ENCODE measurements at regions not wholly inside any gene's neighbourhood (a gene's known extent, or its start where the extent isn't known, plus 50 kb on each side); places are given as distances from the start of the nearest gene placed in this dataset.
"Not testable (repeated sequence)": the region's sequence is repeated elsewhere in the genome, so short reads cannot be mapped to it uniquely, and the experiment has no call there.

DNA sequence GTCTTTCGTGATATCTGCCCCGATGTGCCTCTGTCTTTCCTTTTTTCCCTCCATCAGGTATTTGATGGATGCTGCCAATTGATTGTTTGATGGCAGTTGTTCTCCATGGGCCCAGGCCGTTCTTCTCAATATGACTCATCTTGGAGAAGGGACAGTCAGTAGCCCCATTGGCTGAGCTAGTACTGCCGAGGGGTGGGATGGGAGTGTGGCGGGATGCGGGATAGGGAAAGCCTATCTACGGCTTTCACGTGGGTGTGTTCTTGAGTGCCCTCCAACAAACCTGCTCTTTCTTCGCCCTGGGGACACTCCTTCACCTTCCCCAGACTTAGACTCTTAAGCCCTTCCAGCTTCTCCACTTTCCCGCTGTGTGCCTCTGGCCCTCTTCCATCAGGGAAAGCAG is 159.4 kb downstream of the GOLGA8K start:
- not testable (repeated sequence) for H3K4me3 Mint-ChIP-seq (ENCODE audit: unreplicated experiment)

DNA sequence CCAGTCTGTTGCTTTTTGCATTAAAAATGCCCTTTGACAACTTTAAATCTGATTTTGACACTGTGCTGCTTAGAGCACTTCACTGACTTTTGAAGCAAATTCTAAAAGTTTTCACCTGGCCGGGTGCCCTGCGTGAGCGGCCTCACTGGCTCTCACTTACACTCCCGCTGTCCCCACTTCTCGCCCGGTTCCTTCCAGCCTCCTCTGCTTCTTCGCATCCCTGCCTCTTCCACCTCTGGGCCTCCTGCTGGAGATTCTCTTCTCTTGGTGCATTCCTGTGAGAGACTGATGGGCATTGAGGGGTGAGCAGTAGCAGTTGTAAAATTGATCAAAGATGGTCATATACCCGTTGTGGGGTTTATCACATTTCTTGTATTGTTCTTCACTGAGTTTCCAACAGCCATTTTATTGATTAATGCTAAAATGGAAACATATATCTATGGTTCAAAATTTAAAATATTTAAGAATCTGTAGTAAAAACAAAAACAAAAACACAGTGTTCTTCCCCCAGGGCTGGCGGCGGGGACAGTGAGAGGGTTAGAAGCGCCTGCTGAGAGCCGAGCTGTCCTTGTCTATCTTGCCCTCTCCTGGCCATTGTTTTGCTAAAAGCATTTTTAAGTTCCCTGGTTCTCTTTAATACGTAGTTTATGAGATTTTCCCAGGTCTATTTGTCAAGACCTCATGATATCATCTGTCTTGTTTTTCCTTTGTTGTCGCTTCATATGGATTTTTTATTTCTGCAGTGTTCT is 160.1 kb downstream of the GOLGA8K start:
- CTCF ChIA-PET; H3K36me3 Mint-ChIP-seq (ENCODE audit: insufficient read depth, unreplicated experiment); H3K27me3 Mint-ChIP-seq (ENCODE audit: insufficient read depth, unreplicated experiment); H3K9me3 ChIP-seq; intact Hi-C loops (cut with micrococcal nuclease; ENCODE audit: unreplicated experiment); H3K27ac Mint-ChIP-seq (ENCODE audit: unreplicated experiment); H3K4me3 Mint-ChIP-seq (ENCODE audit: unreplicated experiment); H3K9me3 Mint-ChIP-seq (ENCODE audit: unreplicated experiment); POLR2A ChIA-PET; H3K4me1 Mint-ChIP-seq (ENCODE audit: low read depth, unreplicated experiment); H3K36me3 ChIP-seq (ENCODE audit: control insufficient read depth, insufficient read depth, low read length); DNase-seq; H3K4me3 ChIP-seq (ENCODE audit: low read depth, low read length); BruUV-seq (replicated peaks); H3K27me3 ChIP-seq (replicated peaks; ENCODE audit: control insufficient read depth, insufficient read depth, low read length); H3K4me1 ChIP-seq: not testable (repeated sequence)

More for the DNA sequence above, 159.4 kb downstream of the GOLGA8K start:
- H3K4me1 ChIP-seq; POLR2A ChIA-PET; H3K36me3 ChIP-seq (ENCODE audit: control insufficient read depth, insufficient read depth, low read length); DNase-seq; H3K4me3 ChIP-seq (ENCODE audit: low read depth, low read length); H3K27me3 ChIP-seq (replicated peaks; ENCODE audit: control insufficient read depth, insufficient read depth, low read length); H3K36me3 Mint-ChIP-seq (ENCODE audit: insufficient read depth, unreplicated experiment); H3K27ac Mint-ChIP-seq (ENCODE audit: unreplicated experiment); H3K27me3 Mint-ChIP-seq (ENCODE audit: insufficient read depth, unreplicated experiment); H3K9me3 ChIP-seq; BruUV-seq (replicated peaks); intact Hi-C loops (cut with micrococcal nuclease; ENCODE audit: unreplicated experiment); H3K9me3 Mint-ChIP-seq (ENCODE audit: unreplicated experiment); H3K4me1 Mint-ChIP-seq (ENCODE audit: low read depth, unreplicated experiment); CTCF ChIA-PET: not testable (repeated sequence)

DNA sequence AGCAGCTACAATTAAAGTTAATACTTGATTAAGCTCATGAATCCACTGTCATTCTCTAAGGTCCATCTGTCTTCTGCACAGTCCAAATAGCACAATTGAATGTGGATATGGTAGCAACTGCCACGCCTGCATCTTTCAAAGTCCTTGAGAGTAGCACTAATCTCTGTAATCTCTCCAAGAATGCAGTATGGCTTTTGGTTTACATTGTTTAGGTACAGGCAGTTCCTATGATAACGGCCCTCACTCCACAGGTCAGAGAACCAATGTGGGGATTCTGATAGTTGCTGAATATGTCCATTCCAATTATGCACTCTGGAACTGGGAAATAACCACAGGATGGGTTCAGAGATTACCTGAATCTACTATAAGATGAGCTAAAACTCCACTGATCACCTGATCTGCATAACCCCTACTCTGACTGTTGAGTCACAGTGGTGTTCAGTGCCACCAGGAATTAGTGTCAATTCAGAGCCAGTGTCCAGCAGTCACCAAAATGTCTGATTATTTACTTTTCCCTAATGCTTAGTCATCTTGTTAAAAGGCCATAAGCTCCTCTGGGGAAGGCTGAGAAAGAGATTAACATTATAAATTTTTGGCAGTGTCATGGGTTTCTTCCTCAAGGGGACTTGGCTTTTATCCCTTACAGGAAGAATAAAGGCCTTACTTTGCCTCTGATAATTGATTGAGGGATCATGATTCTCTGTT is 175.5 kb downstream of the GOLGA8K start:
- H3K4me1 Mint-ChIP-seq (ENCODE audit: low read depth, unreplicated experiment); H3K27me3 Mint-ChIP-seq (ENCODE audit: insufficient read depth, unreplicated experiment); CTCF ChIA-PET; H3K27ac Mint-ChIP-seq (ENCODE audit: unreplicated experiment); H3K4me3 Mint-ChIP-seq (ENCODE audit: unreplicated experiment); H3K36me3 ChIP-seq (ENCODE audit: control insufficient read depth, insufficient read depth, low read length); H3K4me3 ChIP-seq (ENCODE audit: low read depth, low read length); intact Hi-C loops (cut with micrococcal nuclease; ENCODE audit: unreplicated experiment); H3K9me3 Mint-ChIP-seq (ENCODE audit: unreplicated experiment); BruUV-seq (replicated peaks); POLR2A ChIA-PET; H3K36me3 Mint-ChIP-seq (ENCODE audit: insufficient read depth, unreplicated experiment); H3K4me1 ChIP-seq; H3K9me3 ChIP-seq; DNase-seq; H3K27me3 ChIP-seq (replicated peaks; ENCODE audit: control insufficient read depth, insufficient read depth, low read length): not testable (repeated sequence)

DNA sequence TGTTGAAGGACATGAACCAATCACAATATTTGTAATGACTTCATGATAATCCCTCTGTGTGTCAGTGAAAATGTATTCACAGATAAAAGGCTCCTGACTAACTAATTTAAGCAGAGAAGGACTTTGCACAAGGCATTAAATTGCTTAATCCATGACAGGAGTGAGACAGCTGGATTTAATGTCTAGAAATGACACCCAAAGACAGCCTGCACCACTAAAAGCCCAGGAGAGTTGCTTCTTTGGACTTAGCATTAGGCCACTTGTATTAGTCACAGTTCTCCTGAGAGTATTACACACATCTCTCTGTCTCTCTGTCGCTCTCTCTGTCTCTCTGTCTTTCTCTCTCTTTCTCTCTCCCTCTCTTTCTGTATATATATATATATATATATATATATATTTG is 180.4 kb downstream of the GOLGA8K start:
- H3K27ac Mint-ChIP-seq (ENCODE audit: unreplicated experiment) = no peak overlapping the region
- no peaks in the 10 kb centered on the region for H3K27me3 Mint-ChIP-seq (ENCODE audit: insufficient read depth, unreplicated experiment)
- TF ChIP-seq, protein P1, sequence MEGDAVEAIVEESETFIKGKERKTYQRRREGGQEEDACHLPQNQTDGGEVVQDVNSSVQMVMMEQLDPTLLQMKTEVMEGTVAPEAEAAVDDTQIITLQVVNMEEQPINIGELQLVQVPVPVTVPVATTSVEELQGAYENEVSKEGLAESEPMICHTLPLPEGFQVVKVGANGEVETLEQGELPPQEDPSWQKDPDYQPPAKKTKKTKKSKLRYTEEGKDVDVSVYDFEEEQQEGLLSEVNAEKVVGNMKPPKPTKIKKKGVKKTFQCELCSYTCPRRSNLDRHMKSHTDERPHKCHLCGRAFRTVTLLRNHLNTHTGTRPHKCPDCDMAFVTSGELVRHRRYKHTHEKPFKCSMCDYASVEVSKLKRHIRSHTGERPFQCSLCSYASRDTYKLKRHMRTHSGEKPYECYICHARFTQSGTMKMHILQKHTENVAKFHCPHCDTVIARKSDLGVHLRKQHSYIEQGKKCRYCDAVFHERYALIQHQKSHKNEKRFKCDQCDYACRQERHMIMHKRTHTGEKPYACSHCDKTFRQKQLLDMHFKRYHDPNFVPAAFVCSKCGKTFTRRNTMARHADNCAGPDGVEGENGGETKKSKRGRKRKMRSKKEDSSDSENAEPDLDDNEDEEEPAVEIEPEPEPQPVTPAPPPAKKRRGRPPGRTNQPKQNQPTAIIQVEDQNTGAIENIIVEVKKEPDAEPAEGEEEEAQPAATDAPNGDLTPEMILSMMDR (IDR thresholded peaks at IDR 0.05; ENCODE audit: insufficient read depth in 1 of 2, low read depth in 1 of 2, low read length in 1 of 2, severe bottlenecking in 1 of 2, unreplicated experiment in 1 of 2) = no peak
- CTCF ChIA-PET = no interaction called here
- intact Hi-C loops (cut with micrococcal nuclease; ENCODE audit: unreplicated experiment) = no loop called here
- Histone ChIP-seq H3K4me3 (ENCODE audit: low read depth, low read length) (no peak overlapping the region), H3K36me3 (ENCODE audit: control insufficient read depth, insufficient read depth, low read length) (no peaks in the 10 kb centered on the region), H3K27me3 (replicated peaks; ENCODE audit: control insufficient read depth, insufficient read depth, low read length) (no peaks in the 10 kb centered on the region), H3K9me3 (no peaks in the 10 kb centered on the region), H3K4me1 (no peaks in the 10 kb centered on the region)
- no peak overlapping the region for H3K4me3 Mint-ChIP-seq (ENCODE audit: unreplicated experiment)
- no peaks in the 10 kb centered on the region for H3K36me3 Mint-ChIP-seq (ENCODE audit: insufficient read depth, unreplicated experiment)
- no peaks in the 10 kb centered on the region for H3K4me1 Mint-ChIP-seq (ENCODE audit: low read depth, unreplicated experiment)
- DNase-seq = no peak
- BruUV-seq (replicated peaks) = no TSS peak
- H3K9me3 Mint-ChIP-seq (ENCODE audit: unreplicated experiment) = peaks cover 12% of the 10 kb centered on the region
- POLR2A ChIA-PET = no interaction called here

Measured in Caco-2 (cell line).